HG02763 (cell line): ENCODE measurements at regions not wholly inside any gene's neighbourhood (a gene's known extent, or its start where the extent isn't known, plus 50 kb on each side); places are given as distances from the start of the nearest gene placed in this dataset.

Experiments
- ATAC-seq: cut with Tn5 transposase; IDR thresholded peaks from one replicate; pipeline ENCODE4 v1.9.1; 2021; ENCODE audit warnings: mild to moderate bottlenecking, moderate library complexity; ENCODE audit not compliant: unreplicated experiment

- no peak for ATAC-seq
Observed at GRCh38 chr13:106063591-106064313, 471.7 kb downstream of the EFNB2 start.

- ATAC-seq, result no peak
Observed at GRCh38 chr13:106061781-106062180, 473.7 kb downstream of the EFNB2 start.

- no peak for ATAC-seq
Observed at GRCh38 chr13:106056851-106057250, 478.6 kb downstream of the EFNB2 start.

- ATAC-seq, result no peak
Observed at GRCh38 chr13:106052200-106052767, 483.2 kb downstream of the EFNB2 start.

GRCh38 chr13:106049171-106049570, 486.3 kb downstream of the EFNB2 start:
- ATAC-seq, result no peak

GRCh38 chr13:106048386-106048785, 487.1 kb downstream of the EFNB2 start:
- no peak for ATAC-seq

GRCh38 chr13:106047859-106048258, 487.6 kb downstream of the EFNB2 start:
- ATAC-seq, result no peak

GRCh38 chr13:106042996-106043581, 492.4 kb downstream of the EFNB2 start:
- no peak for ATAC-seq

GRCh38 chr13:106041445-106041844, 494.0 kb downstream of the EFNB2 start:
- no peak for ATAC-seq

GRCh38 chr13:106038752-106039151, 496.7 kb downstream of the EFNB2 start:
- ATAC-seq, result no peak

GRCh38 chr13:106036870-106037269, 498.6 kb downstream of the EFNB2 start:
- no peak for ATAC-seq

- no peak for ATAC-seq
Observed at GRCh38 chr13:106034201-106034600, 501.3 kb downstream of the EFNB2 start.

- ATAC-seq, result no peak
Observed at GRCh38 chr13:106033659-106034058, 501.8 kb downstream of the EFNB2 start.

GRCh38 chr13:106032441-106032840, 503.0 kb downstream of the EFNB2 start:
- no peak for ATAC-seq

GRCh38 chr13:106029676-106030290, 505.7 kb downstream of the EFNB2 start:
- ATAC-seq, result no peak

GRCh38 chr13:106028911-106029310, 506.6 kb downstream of the EFNB2 start:
- ATAC-seq, result no peak

GRCh38 chr13:106011600-106011999, 523.9 kb downstream of the EFNB2 start:
- ATAC-seq, result no peak

GRCh38 chr13:106010836-106011235, 524.6 kb downstream of the EFNB2 start:
- no peak for ATAC-seq

- no peak for ATAC-seq
Observed at GRCh38 chr13:106008540-106008939, 526.9 kb downstream of the EFNB2 start.

- no peak for ATAC-seq
Observed at GRCh38 chr13:106007156-106007555, 528.3 kb downstream of the EFNB2 start.

- no peak for ATAC-seq
Observed at GRCh38 chr13:106003651-106004050, 531.8 kb downstream of the EFNB2 start.

GRCh38 chr13:106001443-106001842, 534.0 kb downstream of the EFNB2 start:
- no peak for ATAC-seq
